A549 (cell line): ENCODE measurements at regions not wholly inside any gene's neighbourhood (a gene's known extent, or its start where the extent isn't known, plus 50 kb on each side); places are given as distances from the start of the nearest gene placed in this dataset.

Source experiments
- ATAC-seq, 2 experiments: fragments of 200-7000 bp in 1 of 2; fragments of >200 bp in 1 of 2; cut with Nextera tagmentation in 1 of 2; cut with Tn5 transposase in 1 of 2; 3 replicates each; pipeline versions ENCODE4 v1.8.0 to v1.9.1; 2018 to 2020; ENCODE audit warnings: mild to moderate bottlenecking in 1 of 2, moderate library complexity in 1 of 2
- CTCF ChIA-PET: fragments of 300-600 bp; sonication (Branson Sonifier 250); formaldehyde crosslinking; extraction: SDS; loops from one replicate; lab custom pipeline; 2021; ENCODE audit warnings: antibody characterized with exemption, inconsistent platforms; lab: Yijun Ruan, JAX
- POLR2A ChIA-PET: fragments of 350-600 bp; formaldehyde crosslinking; extraction: SDS; loops from one replicate; lab custom pipeline; 2021; ENCODE audit warnings: antibody characterized with exemption, inconsistent platforms; lab: Yijun Ruan, JAX
- DNase-seq, 2 experiments: peaks; one replicate each; pipeline versions ENCODE4 v3.0.0 to v3.0.0-alpha.2; 2011 to 2016; ENCODE audit warnings: low read depth in 1 of 2, low spot score in 1 of 2
- FAIRE-seq: peaks from 2 replicates; lab custom pipeline; 2011; peaks lifted over from hg19 to GRCh38; lab: Jason Lieb, UNC
- H3K27ac ChIP-seq, 2 experiments: fragments of >200 bp; sonication (Bioruptor Twin); formaldehyde crosslinking; 3 replicates each; pipeline ENCODE4 v1.5.1; 2016 to 2017
- H3K4me1 ChIP-seq: fragments of >200 bp; sonication (Bioruptor Twin); formaldehyde crosslinking; 3 replicates; pipeline ENCODE4 v1.6.1; 2016
- H3K4me2 ChIP-seq: fragments of >200 bp; sonication (Bioruptor Twin); formaldehyde crosslinking; 3 replicates; pipeline ENCODE4 v1.6.1; 2016
- H3K4me3 ChIP-seq: fragments of >200 bp; sonication (Bioruptor Twin); formaldehyde crosslinking; 3 replicates; pipeline ENCODE4 v1.5.1; 2016
- H3K9me3 ChIP-seq: fragments of >200 bp; sonication (Bioruptor Twin); formaldehyde crosslinking; 3 replicates; pipeline ENCODE4 v1.6.1; 2016
- ATOH8 ChIP-seq: fragments of 250-450 bp; sonication (Bioruptor Pico); IDR thresholded peaks from 2 replicates; pipeline ENCODE4 v1.5.0; 2020; ENCODE audit warnings: low read depth, mild to moderate bottlenecking, moderate library complexity
- BCL3 ChIP-seq: fragments of >200 bp; sonication (Bioruptor Twin); formaldehyde crosslinking; IDR thresholded peaks from 3 replicates; pipeline ENCODE4 v1.6.1; 2016
- CBX2 ChIP-seq: fragments of 200-600 bp; sonication (generic); IDR thresholded peaks from 2 replicates; pipeline ENCODE4 v1.6.1; 2016; ENCODE audit warnings: low read depth, mild to moderate bottlenecking, borderline replicate concordance
- CEBPB ChIP-seq, 2 experiments: fragments of >200 bp in 1 of 2; sonication (Bioruptor Twin) in 1 of 2; formaldehyde crosslinking in 1 of 2; IDR thresholded peaks; 2 replicates each; pipeline ENCODE4 v1.6.1; 2012 to 2016
- CHD4 ChIP-seq: fragments of 200-600 bp; sonication (generic); IDR thresholded peaks from 2 replicates; pipeline ENCODE4 v1.6.1; 2016; ENCODE audit warnings: antibody characterized with exemption, mild to moderate bottlenecking, borderline replicate concordance
- EHMT2 ChIP-seq: fragments of 200-600 bp; sonication (generic); IDR thresholded peaks from 2 replicates; pipeline ENCODE4 v1.6.1; 2016; ENCODE audit warnings: antibody characterized with exemption, low read depth, mild to moderate bottlenecking, moderate library complexity
- ELK1 ChIP-seq: fragments of 150-350 bp; IDR thresholded peaks from 2 replicates; pipeline ENCODE4 v1.6.1; 2014; ENCODE audit warnings: low read depth, mild to moderate bottlenecking, low read length
- EP300 ChIP-seq, 2 experiments: fragments of >200 bp; sonication (Bioruptor Twin); formaldehyde crosslinking; IDR thresholded peaks; 2 replicates in 1 of 2; 3 replicates in 1 of 2; pipeline ENCODE4 v1.6.1; 2016 to 2017
- ESRRA ChIP-seq: fragments of 150-350 bp; IDR thresholded peaks from 2 replicates; pipeline ENCODE4 v1.6.1; 2014; ENCODE audit warnings: mild to moderate bottlenecking, low read length, borderline replicate concordance
- FOSB ChIP-seq: fragments of 250-450 bp; sonication (Bioruptor Pico); IDR thresholded peaks from 2 replicates; pipeline ENCODE4 v1.5.0; 2020; ENCODE audit warnings: mild to moderate bottlenecking, moderate library complexity
- FOSL2 ChIP-seq, 2 experiments: fragments of 450-650 bp in 1 of 2; fragments of >200 bp in 1 of 2; sonication (Bioruptor Twin) in 1 of 2; formaldehyde crosslinking; IDR thresholded peaks; 2 replicates each; pipeline versions ENCODE4 v1.5.0 to v1.6.1; 2016 to 2020; ENCODE audit warnings: mild to moderate bottlenecking in 1 of 2, moderate library complexity in 1 of 2
- FOXS1 ChIP-seq: fragments of 250-450 bp; sonication (Bioruptor Pico); IDR thresholded peaks from 2 replicates; pipeline ENCODE4 v1.5.0; 2020; ENCODE audit warnings: mild to moderate bottlenecking, moderate library complexity
- HES2 ChIP-seq: fragments of >200 bp; sonication (Bioruptor Twin); formaldehyde crosslinking; IDR thresholded peaks from 2 replicates; pipeline ENCODE4 v1.6.1; 2016
- HMGXB4 ChIP-seq: fragments of 250-450 bp; sonication (Bioruptor Pico); IDR thresholded peaks from 2 replicates; pipeline ENCODE4 v1.5.0; 2021; ENCODE audit warnings: mild to moderate bottlenecking, moderate library complexity, borderline replicate concordance
- JUN ChIP-seq, 2 experiments: fragments of >200 bp; sonication (Bioruptor Twin); formaldehyde crosslinking; IDR thresholded peaks; 2 replicates in 1 of 2; 3 replicates in 1 of 2; pipeline ENCODE4 v1.6.1; 2016 to 2017
- JUNB ChIP-seq: fragments of >200 bp; sonication (Bioruptor Twin); formaldehyde crosslinking; IDR thresholded peaks from 2 replicates; pipeline ENCODE4 v1.6.1; 2016
- KDM5A ChIP-seq: fragments of 200-600 bp; sonication (generic); IDR thresholded peaks from 2 replicates; pipeline ENCODE4 v1.6.1; 2016; ENCODE audit warnings: antibody characterized with exemption, mild to moderate bottlenecking
- MAX ChIP-seq: IDR thresholded peaks from 2 replicates; pipeline ENCODE4 v1.6.1; 2012
- MAZ ChIP-seq: fragments of 150-350 bp; IDR thresholded peaks from 2 replicates; pipeline ENCODE4 v1.6.1; 2014; ENCODE audit warnings: antibody characterized with exemption, low read depth, low read length, borderline replicate concordance
- NFE2L2 ChIP-seq: fragments of 150-350 bp; conservative IDR thresholded peaks from 2 replicates; pipeline ENCODE4 v1.6.1; 2014; ENCODE audit warnings: low read length
- NR3C1 ChIP-seq: fragments of >200 bp; sonication (Bioruptor Twin); formaldehyde crosslinking; IDR thresholded peaks from 3 replicates; pipeline ENCODE4 v1.6.1; 2017
- PHF8 ChIP-seq: fragments of 200-600 bp; sonication (generic); IDR thresholded peaks from 2 replicates; pipeline ENCODE4 v1.6.1; 2016; ENCODE audit warnings: low read depth, mild to moderate bottlenecking, antibody characterized with exemption, moderate library complexity, borderline replicate concordance
- POLR2A ChIP-seq: IDR thresholded peaks from 2 replicates; pipeline ENCODE4 v1.6.1; 2012; ENCODE audit warnings: mild to moderate bottlenecking, low read length
- POLR2AphosphoS2 ChIP-seq: conservative IDR thresholded peaks from 2 replicates; pipeline ENCODE4 v1.6.1; 2012; ENCODE audit warnings: low read length, improper control_type of control experiment, inconsistent platforms
- RAD21 ChIP-seq, 2 experiments: fragments of >200 bp in 1 of 2; sonication (Bioruptor Twin) in 1 of 2; formaldehyde crosslinking in 1 of 2; IDR thresholded peaks in 1 of 2; conservative IDR thresholded peaks in 1 of 2; 2 replicates in 1 of 2; 3 replicates in 1 of 2; pipeline ENCODE4 v1.6.1; 2012 to 2018; ENCODE audit warnings: inconsistent platforms in 1 of 2
- RARB ChIP-seq: fragments of 250-450 bp; sonication (Bioruptor Pico); IDR thresholded peaks from 2 replicates; pipeline ENCODE4 v1.8.0; 2021; ENCODE audit warnings: mild to moderate bottlenecking, moderate library complexity
- RCOR1 ChIP-seq: fragments of 150-350 bp; IDR thresholded peaks from 2 replicates; pipeline ENCODE4 v1.6.1; 2014; ENCODE audit warnings: antibody characterized with exemption, low read length, low read depth
- SMC3 ChIP-seq: fragments of >200 bp; sonication (Bioruptor Twin); formaldehyde crosslinking; IDR thresholded peaks from 3 replicates; pipeline ENCODE4 v1.6.1; 2018; ENCODE audit warnings: inconsistent platforms
- TFCP2L1 ChIP-seq: fragments of 250-450 bp; sonication (Bioruptor Pico); IDR thresholded peaks from 2 replicates; pipeline ENCODE4 v1.5.0; 2021; ENCODE audit warnings: mild to moderate bottlenecking
- TP53 ChIP-seq: fragments of 250-450 bp; sonication (Bioruptor Pico); IDR thresholded peaks from 2 replicates; pipeline ENCODE4 v1.5.0; 2021; ENCODE audit warnings: mild to moderate bottlenecking, moderate library complexity
- USF2 ChIP-seq: fragments of 450-650 bp; IDR thresholded peaks from 2 replicates; pipeline ENCODE4 v1.6.1; 2014; ENCODE audit warnings: antibody characterized with exemption
- WGBS: methylation state at CpG from one replicate; pipeline ENCODE4 v1.1.6; 2017; ENCODE audit errors: missing lambda C conversion rate; 5-methylcytosine and 5-hydroxymethylcytosine counted together

GRCh38 chrX:16039834-16040233 lies 83.5 kb upstream of the GRPR start:
- ATAC-seq = no peak
- no peak overlapping the region for H3K4me2 ChIP-seq
- H3K4me1 ChIP-seq = no peaks in the 10 kb centered on the region
- no peak for TF ChIP-seq MAZ
- no peak for TF ChIP-seq BCL3
- no peak for TF ChIP-seq POLR2AphosphoS2
- no peak for TF ChIP-seq EHMT2
- TF ChIP-seq ELK1 = no peak
- TF ChIP-seq CHD4 = no peak
- no peak for TF ChIP-seq TFCP2L1 (CRISPR knock-in tag)
- no peak for TF ChIP-seq RAD21 (conservative IDR thresholded peaks at IDR 0.05 in 1 of 2, IDR thresholded peaks at IDR 0.05 in 1 of 2)
- TF ChIP-seq ESRRA = no peak
- no peak for TF ChIP-seq CEBPB (IDR thresholded peaks at IDR 0.05)
- TF ChIP-seq FOSB (CRISPR knock-in tag) = no peak
- no peak for TF ChIP-seq EP300 (IDR thresholded peaks at IDR 0.05)
- no peak for TF ChIP-seq NR3C1
- no peak for TF ChIP-seq RCOR1
- TF ChIP-seq FOXS1 (CRISPR knock-in tag) = no peak
- no peak for TF ChIP-seq JUNB
- TF ChIP-seq SMC3 = no peak
- TF ChIP-seq USF2 = no peak
- TF ChIP-seq FOSL2 (IDR thresholded peaks at IDR 0.05) = no peak
- no peak for TF ChIP-seq FOSL2 (CRISPR knock-in tag; IDR thresholded peaks at IDR 0.05)
- TF ChIP-seq CBX2 = no peak
- H3K4me3 ChIP-seq = no peak overlapping the region
- H3K9me3 ChIP-seq = no peaks in the 10 kb centered on the region
- WGBS = 50% methylated on average over 1 of the region's 1 CpG
- no peak overlapping the region for H3K27ac ChIP-seq
- no peak for DNase-seq
- POLR2A ChIA-PET = no interaction called here
- no peak for FAIRE-seq
- CTCF ChIA-PET = no interaction called here

GRCh38 chrX:16039363-16039762 lies 84.0 kb upstream of the GRPR start:
- Histone ChIP-seq H3K4me3 (no peak overlapping the region), H3K9me3 (no peaks in the 10 kb centered on the region), H3K4me1 (no peaks in the 10 kb centered on the region), H3K27ac (no peak overlapping the region), H3K4me2 (no peak overlapping the region)
- ChIA-PET CTCF (no interaction called here), POLR2A (no interaction called here)
- ATAC-seq (no peak), FAIRE-seq (no peak), DNase-seq (no peak)
- no peak for TF ChIP-seq NFE2L2
- TF ChIP-seq HES2 = no peak
- TF ChIP-seq FOXS1 (CRISPR knock-in tag) = no peak
- TF ChIP-seq TP53 (CRISPR knock-in tag) = no peak
- no peak for TF ChIP-seq JUN (IDR thresholded peaks at IDR 0.05)
- no peak for TF ChIP-seq HMGXB4 (CRISPR knock-in tag)
- TF ChIP-seq KDM5A = no peak
- TF ChIP-seq MAX = no peak
- TF ChIP-seq ATOH8 (CRISPR knock-in tag) = no peak
- no peak for TF ChIP-seq PHF8
- no peak for TF ChIP-seq USF2
- no peak for TF ChIP-seq CBX2
- no peak for TF ChIP-seq NR3C1
- no peak for TF ChIP-seq POLR2A
- TF ChIP-seq ELK1 = no peak
- no peak for TF ChIP-seq RARB (CRISPR knock-in tag)
